H1 (cell line): ENCODE measurements at regions not wholly inside any gene's neighbourhood (a gene's known extent, or its start where the extent isn't known, plus 50 kb on each side); places are given as distances from the start of the nearest gene placed in this dataset.

Experiments
- CTCF ChIA-PET: fragments of 300-600 bp; sonication (Branson Sonifier 250); formaldehyde crosslinking; loops from one replicate; lab custom pipeline; 2021; ENCODE audit not compliant: partially characterized antibody; lab: Charles Lee
- POLR2A ChIA-PET: fragments of 300-600 bp; sonication (Branson Sonifier 250); formaldehyde crosslinking; loops from one replicate; lab custom pipeline; 2021; ENCODE audit warnings: inconsistent platforms; ENCODE audit not compliant: partially characterized antibody; lab: Charles Lee
- DNase-seq, 2 experiments: peaks; one replicate each; pipeline versions ENCODE4 v3.0.0 to v3.0.0-alpha.2; 2010 to 2022; ENCODE audit warnings: low spot score in 2 of 2, low read depth in 1 of 2, mixed read lengths in 1 of 2
- FAIRE-seq: peaks from 2 replicates; lab custom pipeline; 2011; peaks lifted over from hg19 to GRCh38; lab: Jason Lieb, UNC
- H2AFZ ChIP-seq: 2 replicates; pipeline ENCODE4 v1.8.1; 2012; ENCODE audit warnings: low read length, inconsistent platforms
- H2AK5ac ChIP-seq: 2 replicates; pipeline ENCODE4 v1.6.1; 2013; ENCODE audit warnings: low read depth, low read length
- H2BK120ac ChIP-seq: replicated peaks from 2 replicates; pipeline ENCODE3; 2013; ENCODE audit warnings: low read depth, low read length, inconsistent platforms
- H2BK12ac ChIP-seq: 2 replicates; pipeline ENCODE4 v1.6.1; 2013; ENCODE audit warnings: low read depth, low read length
- H2BK15ac ChIP-seq: 2 replicates; pipeline ENCODE4 v1.6.1; 2013; ENCODE audit warnings: low read length
- H2BK20ac ChIP-seq: 2 replicates; pipeline ENCODE4 v1.6.1; 2013; ENCODE audit warnings: low read length
- H2BK5ac ChIP-seq: 2 replicates; pipeline ENCODE4 v1.6.1; 2013; ENCODE audit warnings: low read depth, low read length
- H3K14ac ChIP-seq: 2 replicates; pipeline ENCODE4 v1.6.1; 2013; ENCODE audit warnings: inconsistent platforms; ENCODE audit not compliant: insufficient read length
- H3K18ac ChIP-seq: 2 replicates; pipeline ENCODE4 v1.6.1; 2013; ENCODE audit warnings: low read length; ENCODE audit errors: extremely low read depth
- H3K23ac ChIP-seq: 2 replicates; pipeline ENCODE4 v1.6.1; 2013; ENCODE audit warnings: inconsistent platforms; ENCODE audit not compliant: insufficient read length
- H3K23me2 ChIP-seq: 2 replicates; pipeline ENCODE4 v1.6.1; 2013; ENCODE audit warnings: low read depth, low read length
- H3K27ac ChIP-seq: 2 replicates; pipeline ENCODE4 v1.6.1; 2011; ENCODE audit warnings: low read depth, low read length, inconsistent platforms
- H3K27me3 ChIP-seq, 4 experiments: replicated peaks in 1 of 4; 1 replicate in 1 of 4; 2 replicates in 3 of 4; pipeline versions ENCODE4 v1.6.1 to v1.8.1; 2011 to 2013; ENCODE audit warnings: low read length in 3 of 4, mild to moderate bottlenecking in 3 of 4, inconsistent platforms in 2 of 4, mixed read lengths in 2 of 4, moderate library complexity in 1 of 4; ENCODE audit not compliant: control insufficient read depth in 3 of 4, insufficient read depth in 3 of 4; ENCODE audit errors: extremely low read depth in 1 of 4
- H3K36me3 ChIP-seq, 4 experiments: 2 replicates each; pipeline versions ENCODE4 v1.6.1 to v1.8.1; 2011 to 2013; ENCODE audit warnings: mild to moderate bottlenecking in 4 of 4, low read length in 3 of 4, moderate library complexity in 2 of 4, control low read depth in 1 of 4, inconsistent platforms in 1 of 4; ENCODE audit not compliant: insufficient read depth in 4 of 4, control insufficient read depth in 2 of 4
- H3K4ac ChIP-seq: replicated peaks from 2 replicates; pipeline ENCODE3; 2013; ENCODE audit warnings: low read length, low read depth, mixed read lengths, inconsistent platforms; ENCODE audit not compliant: insufficient read length
- H3K4me1 ChIP-seq, 4 experiments: replicated peaks in 1 of 4; 1 replicate in 1 of 4; 2 replicates in 3 of 4; pipeline versions ENCODE4 v1.6.1 to v1.8.1; 2011 to 2013; ENCODE audit warnings: low read length in 3 of 4, inconsistent platforms in 2 of 4, mixed read lengths in 1 of 4; ENCODE audit not compliant: insufficient read depth in 4 of 4, control insufficient read depth in 3 of 4
- H3K4me2 ChIP-seq, 2 experiments: 2 replicates each; pipeline versions ENCODE4 v1.6.1 to v1.8.1; 2011 to 2013; ENCODE audit warnings: low read depth in 2 of 2, low read length in 2 of 2, control low read depth in 1 of 2, inconsistent platforms in 1 of 2, mild to moderate bottlenecking in 1 of 2; ENCODE audit not compliant: insufficient read depth in 1 of 2
- H3K4me3 ChIP-seq, 4 experiments: fragments of 200-600, 300-600 bp in 1 of 4; sonication (generic), shearing (Covaris generic), sonication (Bioruptor Twin) in 1 of 4; 2 replicates each; pipeline versions ENCODE4 v1.5.1 to v1.8.1; 2011 to 2016; ENCODE audit warnings: low read length in 4 of 4, low read depth in 3 of 4, control low read depth in 2 of 4, inconsistent platforms in 2 of 4, mild to moderate bottlenecking in 2 of 4, mixed read lengths in 1 of 4, moderate library complexity in 1 of 4; ENCODE audit not compliant: insufficient read depth in 2 of 4; ENCODE audit errors: extremely low read depth in 1 of 4
- H3K56ac ChIP-seq: replicated peaks from 2 replicates; pipeline ENCODE3; 2013; ENCODE audit warnings: low read depth, mild to moderate bottlenecking, mixed read lengths, low read length, inconsistent platforms; ENCODE audit not compliant: insufficient read length
- H3K79me1 ChIP-seq: 2 replicates; pipeline ENCODE4 v1.6.1; 2013; ENCODE audit warnings: low read depth, low read length, control low read depth
- H3K79me2 ChIP-seq, 2 experiments: 2 replicates each; pipeline versions ENCODE4 v1.6.1 to v1.8.1; 2012 to 2013; ENCODE audit warnings: low read length in 2 of 2, mild to moderate bottlenecking in 2 of 2, inconsistent platforms in 1 of 2; ENCODE audit not compliant: insufficient read depth in 2 of 2, control insufficient read depth in 1 of 2
- H3K9ac ChIP-seq, 4 experiments: replicated peaks in 1 of 4; 1 replicate in 1 of 4; 2 replicates in 3 of 4; pipeline versions ENCODE4 v1.6.1 to v1.8.1; 2011 to 2013; ENCODE audit warnings: low read depth in 3 of 4, low read length in 3 of 4, control low read depth in 2 of 4, mild to moderate bottlenecking in 2 of 4, moderate library complexity in 2 of 4, inconsistent platforms in 1 of 4; ENCODE audit errors: extremely low read depth in 1 of 4
- H3K9me3 ChIP-seq, 2 experiments: 2 replicates each; pipeline versions ENCODE4 v1.6.1 to v1.8.1; 2012 to 2013; ENCODE audit warnings: mild to moderate bottlenecking in 2 of 2, moderate library complexity in 2 of 2, control low read depth in 1 of 2, inconsistent platforms in 1 of 2, low read depth in 1 of 2, low read length in 1 of 2, mixed read lengths in 1 of 2; ENCODE audit not compliant: insufficient read depth in 2 of 2
- H4K20me1 ChIP-seq, 2 experiments: replicated peaks in 1 of 2; 2 replicates each; pipeline versions ENCODE3 to v1.8.1; 2011 to 2013; ENCODE audit warnings: inconsistent platforms in 2 of 2, low read length in 2 of 2, mild to moderate bottlenecking in 1 of 2; ENCODE audit not compliant: insufficient read depth in 2 of 2, control insufficient read depth in 1 of 2
- H4K5ac ChIP-seq: 2 replicates; pipeline ENCODE4 v1.6.1; 2013; ENCODE audit warnings: low read length, low read depth, mixed read lengths, inconsistent platforms; ENCODE audit not compliant: insufficient read length
- H4K8ac ChIP-seq: 2 replicates; pipeline ENCODE4 v1.8.0; 2013; ENCODE audit warnings: mild to moderate bottlenecking, moderate library complexity, low read length, inconsistent platforms; ENCODE audit not compliant: insufficient read depth; ENCODE audit errors: extremely low read depth
- H4K91ac ChIP-seq: replicated peaks from 2 replicates; pipeline ENCODE3; 2013; ENCODE audit warnings: low read length, mixed read lengths, inconsistent platforms; ENCODE audit not compliant: insufficient read length
- CREB1 ChIP-seq: IDR thresholded peaks from 2 replicates; pipeline ENCODE4 v1.6.1; 2012; ENCODE audit warnings: inconsistent platforms
- GABPA ChIP-seq: IDR thresholded peaks from 2 replicates; pipeline ENCODE4 v1.6.1; 2011; ENCODE audit warnings: mild to moderate bottlenecking, low read length, moderate library complexity, borderline replicate concordance; ENCODE audit not compliant: insufficient read depth
- TEAD4 ChIP-seq: IDR thresholded peaks from 2 replicates; pipeline ENCODE4 v1.6.1; 2012; ENCODE audit warnings: low read depth, low read length, inconsistent platforms, mixed read lengths
- WGBS, 2 experiments: shearing (Covaris generic) in 1 of 2; methylation state at CpG; one replicate each; pipeline versions ENCODE4 v1.1.6 to v1.1.7; 2013 to 2015; ENCODE audit warnings: low lambda C conversion rate in 2 of 2, mixed read lengths in 2 of 2, inconsistent platforms in 1 of 2, low coverage in 1 of 2, missing lambda C conversion rate in 1 of 2; ENCODE audit not compliant: insufficient replicate concordance in 2 of 2, insufficient coverage in 1 of 2, insufficient read length in 1 of 2; ENCODE audit errors: extremely low coverage in 1 of 2, missing lambda C conversion rate in 1 of 2; 5-methylcytosine and 5-hydroxymethylcytosine counted together

- H3K23ac ChIP-seq, result no peak overlapping the region
- DNase-seq, result no peak
- TF ChIP-seq GABPA, result no peak
- 0 out of 2 replicates have a peak, but pooled peaks have one; percentile 19 for TF ChIP-seq TEAD4
- no peak for TF ChIP-seq CREB1
- no peaks in the 10 kb centered on the region for H3K79me2 ChIP-seq
- no peak overlapping the region for H2BK5ac ChIP-seq
- no peak overlapping the region for H3K56ac ChIP-seq
- H4K91ac ChIP-seq, result no peak overlapping the region
- peak; percentile 90 for FAIRE-seq
- peaks cover 0 to 3% of the 10 kb centered on the region in 2 experiments; a peak in 2 of 4 replicates for H3K9me3 ChIP-seq
- H3K4me1 ChIP-seq, result peaks cover 0 to 4% (median 1%) of the 10 kb centered on the region in 4 experiments; a peak in 3 of 7 replicates
- no peak overlapping the region for H2BK120ac ChIP-seq
- ChIA-PET POLR2A (interaction anchor here (0.6 kb wide), 1 partner anchor 927 kb away, joined by 3 read pairs; no protein-coding TSS in a partner anchor), CTCF (interaction anchor here (0.7 kb wide), 1 partner anchor 19 kb away, joined by 3 read pairs; no protein-coding TSS in a partner anchor)
- H3K27me3 ChIP-seq, result no peaks in the 10 kb centered on the region
- H2AK5ac ChIP-seq, result no peak overlapping the region
- H3K9ac ChIP-seq, result no peak overlapping the region
- H3K18ac ChIP-seq, result no peak overlapping the region; the same call in 1 of the 2 replicates
- H3K27ac ChIP-seq, result no peak overlapping the region
- no peak overlapping the region for H4K8ac ChIP-seq
- peak overlapping the region; percentile 44; a peak in 2 of 4 replicates for H3K4me2 ChIP-seq
- H3K36me3 ChIP-seq, result peaks cover 0 to 2% (median 0%) of the 10 kb centered on the region in 4 experiments; a peak in 2 of 8 replicates
- no peaks in the 10 kb centered on the region for H3K23me2 ChIP-seq
- H3K79me1 ChIP-seq, result no peaks in the 10 kb centered on the region
- no peak overlapping the region for H2AFZ ChIP-seq
- no peak overlapping the region for H4K5ac ChIP-seq
- no peak overlapping the region for H2BK15ac ChIP-seq
- H3K4me3 ChIP-seq, result peak overlapping the region in 1 of 4 experiments; percentile 33; a peak in 1 of 8 replicates
- H3K14ac ChIP-seq, result no peak overlapping the region
- H2BK20ac ChIP-seq, result no peak overlapping the region
- H2BK12ac ChIP-seq, result no peak overlapping the region
- no peak overlapping the region for H3K4ac ChIP-seq
- 55% methylated on average over 3 of the region's 3 CpGs; no CpG with 5 or more reads in 1 of the 2 experiments for WGBS, 2 experiments
- H4K20me1 ChIP-seq, result no peaks in the 10 kb centered on the region
These were observed 484.4 kb upstream of the PCDH20 start for GRCh38 chr13:61900033-61900432.
